ENCODE measurements at regions not wholly inside any gene's neighbourhood (a gene's known extent, or its start where the extent isn't known, plus 50 kb on each side); places are given as distances from the start of the nearest gene placed in this dataset.

- no peaks in the 10 kb centered on the region for H3K9me2 ChIP-seq
- H3K4me2 ChIP-seq = no peak overlapping the region
- no peaks in the 10 kb centered on the region for H3K9me3 ChIP-seq
- no peaks in the 10 kb centered on the region for H3K36me3 ChIP-seq (replicated peaks in 1 of 2; ENCODE audit: control insufficient read depth in 1 of 2, insufficient read depth in 2 of 2, low read length in 1 of 2)
- TF ChIP-seq CHD2 (IDR thresholded peaks at IDR 0.05; ENCODE audit: low read length, partially characterized antibody) (no peak), MXI1 (IDR thresholded peaks at IDR 0.05; ENCODE audit: low read depth, low read length) (no peak), PBX3 (IDR thresholded peaks at IDR 0.05) (no peak), MEF2A (IDR thresholded peaks at IDR 0.05; ENCODE audit: borderline replicate concordance, low read depth) (no peak), MAX (IDR thresholded peaks at IDR 0.05; ENCODE audit: low read depth) (no peak), TAF1 (IDR thresholded peaks at IDR 0.05; ENCODE audit: borderline replicate concordance, low read depth, low read length) (no peak), EP300 (IDR thresholded peaks at IDR 0.05; ENCODE audit: borderline replicate concordance in 1 of 2, low read depth in 1 of 2, low read length in 1 of 2) (no peak), ZBTB33 (IDR thresholded peaks at IDR 0.05; ENCODE audit: borderline replicate concordance, low read depth) (no peak), FOXM1 (IDR thresholded peaks at IDR 0.05; ENCODE audit: low read depth) (no peak), JUND (IDR thresholded peaks at IDR 0.05) (no peak), EZH2phosphoT487 (IDR thresholded peaks at IDR 0.05; ENCODE audit: borderline replicate concordance, low read depth) (no peak), POLR2AphosphoS5 (IDR thresholded peaks at IDR 0.05; ENCODE audit: low read depth, low read length) (no peak), SMC3 (IDR thresholded peaks at IDR 0.05; ENCODE audit: low read depth, low read length) (no peak), TEAD4 (IDR thresholded peaks at IDR 0.05; ENCODE audit: borderline replicate concordance, insufficient read depth) (no peak)
- no peaks in the 10 kb centered on the region for H3K79me2 ChIP-seq (ENCODE audit: insufficient read depth)
- DNase-seq = no peak
- no peaks in the 10 kb centered on the region for H3F3A ChIP-seq (replicated peaks; ENCODE audit: insufficient read depth)
- no peaks in the 10 kb centered on the region for H3K27me3 ChIP-seq (ENCODE audit: insufficient read depth)
- CTCF ChIA-PET = interaction anchor here (1.1 kb wide), 1 partner anchor 12 kb away, joined by 3 read pairs; no protein-coding TSS in a partner anchor
- no peak overlapping the region for H2AFZ ChIP-seq (ENCODE audit: low read depth)
- H4K20me1 ChIP-seq (ENCODE audit: insufficient read depth) = no peaks in the 10 kb centered on the region
- POLR2A ChIA-PET = interaction anchor here (0.8 kb wide), 1 partner anchor 58 kb away, joined by 3 read pairs; no protein-coding TSS in a partner anchor
- 70% methylated on average over 5 of the region's 20 CpGs for WGBS (ENCODE audit: low lambda C conversion rate)
- H3K27ac ChIP-seq (ENCODE audit: low read depth in 2 of 2, low read length in 1 of 2) = no peak overlapping the region
- H3K4me1 ChIP-seq (ENCODE audit: control insufficient read depth in 1 of 2, insufficient read depth in 2 of 2, low read depth in 1 of 2, low read length in 1 of 2) = peaks cover 0 to 20% of the 10 kb centered on the region in 2 experiments; a peak in 1 of 4 replicates
- no peak overlapping the region for H3K9ac ChIP-seq
- H3K4me3 ChIP-seq (ENCODE audit: low read depth in 2 of 2, low read length in 1 of 2) = no peak overlapping the region
Measured at GRCh38 chr11:70604630-70605467, 206.5 kb downstream of the CTTN start.

Measured in SK-N-SH (cell line).